NCI-H2196 treated with DMSO at 0.1 percent for 48 hours (cell line): ENCODE measurements at regions not wholly inside any gene's neighbourhood (a gene's known extent, or its start where the extent isn't known, plus 50 kb on each side); places are given as distances from the start of the nearest gene placed in this dataset.
"Not testable (repeated sequence)": the region's sequence is repeated elsewhere in the genome, so short reads cannot be mapped to it uniquely, and the experiment has no call there.

Experiments used
- DNase-seq: peaks from one replicate; lab custom pipeline; 2025; ENCODE audit not compliant: unreplicated experiment; lab: John Stamatoyannopoulos, UW

- no peak for DNase-seq
These were observed 601.4 kb upstream of the ACTRT1 start for GRCh38 chrX:128653524-128654060.

- no peak for DNase-seq
These were observed 598.1 kb upstream of the ACTRT1 start for GRCh38 chrX:128650326-128650725.

DNA sequence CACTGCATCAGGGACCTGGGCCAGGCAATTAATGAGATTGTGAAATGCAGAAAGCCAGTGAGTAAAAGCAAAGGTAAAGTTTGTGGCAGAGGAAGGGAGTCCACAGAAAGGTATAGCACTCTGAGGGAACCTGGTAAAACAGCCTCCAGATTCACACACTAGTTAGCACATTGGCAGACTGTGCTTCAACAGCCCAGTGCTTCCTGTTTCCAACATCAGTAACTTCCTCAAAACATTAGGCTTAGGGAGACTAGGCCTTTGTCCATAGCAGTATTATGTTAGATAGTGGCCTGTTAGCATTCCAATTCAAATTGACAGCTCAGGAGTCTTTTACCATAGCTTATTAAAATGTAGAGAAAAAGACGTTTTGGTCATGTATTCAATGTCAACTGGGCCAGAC is 582.6 kb upstream of the ACTRT1 start:
- DNase-seq = no peak

DNA sequence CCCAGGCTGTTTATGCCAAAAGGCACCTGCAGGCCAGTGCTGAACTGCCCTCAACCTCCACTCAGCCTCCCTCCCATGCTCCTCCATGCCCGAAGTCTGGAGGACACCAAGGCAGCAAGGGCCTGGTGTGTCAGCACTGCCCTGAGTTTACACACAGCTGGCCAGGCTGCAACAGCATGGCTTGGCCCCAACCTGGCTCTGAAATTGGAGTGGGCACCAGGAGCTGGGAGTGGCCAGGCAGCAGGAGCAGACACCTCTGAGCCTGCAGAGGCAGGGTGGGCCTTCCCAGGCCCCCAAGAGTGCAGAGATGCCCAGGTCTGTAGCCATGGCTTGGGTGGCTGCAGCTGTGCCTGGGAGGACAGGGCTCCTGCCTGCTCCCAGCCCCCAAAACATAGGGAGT is 571.2 kb upstream of the ACTRT1 start:
- DNase-seq = no peak

DNA sequence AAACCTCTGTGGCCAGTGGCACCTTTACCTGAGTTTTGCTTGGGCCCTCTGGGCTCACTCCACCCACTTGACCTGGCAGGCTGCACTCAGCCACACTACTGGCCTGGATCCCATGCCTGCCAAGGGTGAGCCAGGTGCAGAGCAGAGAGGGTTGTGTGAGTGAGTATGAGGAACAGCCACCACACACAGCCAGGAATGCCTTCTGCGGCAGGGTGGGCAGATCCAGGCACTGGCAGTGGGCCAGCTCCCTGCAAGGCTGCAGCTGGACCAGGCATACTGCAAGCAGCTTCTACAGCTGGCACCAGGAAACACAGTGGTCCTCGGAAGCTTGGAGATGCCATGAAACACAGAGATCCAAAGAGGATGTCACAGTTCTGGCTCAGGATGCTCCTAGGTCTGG is 570.1 kb upstream of the ACTRT1 start:
- DNase-seq = no peak

- no peak for DNase-seq
These were observed 567.3 kb upstream of the ACTRT1 start for GRCh38 chrX:128619490-128619889.

- DNase-seq = no peak
These were observed 564.7 kb upstream of the ACTRT1 start for GRCh38 chrX:128616933-128617332.

GRCh38 chrX:128606817-128607216 is 554.6 kb upstream of the ACTRT1 start:
- not testable (repeated sequence) for DNase-seq

DNA sequence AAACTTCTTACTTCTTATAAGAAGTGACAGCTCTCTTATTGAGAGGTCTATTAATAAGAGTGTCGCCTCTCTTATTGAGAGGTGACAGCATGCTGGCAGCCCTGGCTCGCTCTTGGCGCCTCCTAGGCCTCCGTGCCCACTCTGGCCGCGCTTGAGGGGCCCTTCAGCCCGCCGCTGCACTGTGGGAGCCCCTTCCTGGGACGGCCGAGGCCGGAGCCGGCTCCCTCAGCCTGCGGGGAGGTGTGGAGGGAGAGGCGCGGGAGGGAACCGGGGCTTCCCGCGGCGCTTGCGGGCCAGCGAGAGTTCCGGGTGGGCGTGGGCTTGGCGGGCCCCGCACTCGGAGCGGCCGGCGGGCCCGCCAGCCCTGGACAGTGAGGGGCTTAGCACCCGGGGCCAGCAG is 554.2 kb upstream of the ACTRT1 start:
- DNase-seq = not testable (repeated sequence)

DNA sequence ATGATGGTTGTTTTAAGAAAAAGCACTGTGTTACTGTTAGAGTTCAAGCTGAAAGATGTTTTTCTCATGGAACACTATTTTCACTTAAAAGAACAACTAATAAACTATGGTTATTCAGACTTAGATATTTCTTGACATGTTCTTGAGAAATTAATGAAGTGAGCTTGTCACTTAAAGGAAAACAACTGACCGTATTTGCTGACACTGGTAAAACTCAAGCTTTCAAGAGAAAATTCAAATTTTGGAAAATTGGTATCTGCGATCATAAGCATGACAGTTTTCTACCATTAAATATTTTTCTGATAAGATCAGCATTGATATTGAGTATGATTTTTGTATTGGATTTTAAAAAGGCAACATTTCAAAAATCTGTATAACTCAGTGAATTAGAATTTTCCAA is 549.5 kb upstream of the ACTRT1 start:
- no peak for DNase-seq

DNA sequence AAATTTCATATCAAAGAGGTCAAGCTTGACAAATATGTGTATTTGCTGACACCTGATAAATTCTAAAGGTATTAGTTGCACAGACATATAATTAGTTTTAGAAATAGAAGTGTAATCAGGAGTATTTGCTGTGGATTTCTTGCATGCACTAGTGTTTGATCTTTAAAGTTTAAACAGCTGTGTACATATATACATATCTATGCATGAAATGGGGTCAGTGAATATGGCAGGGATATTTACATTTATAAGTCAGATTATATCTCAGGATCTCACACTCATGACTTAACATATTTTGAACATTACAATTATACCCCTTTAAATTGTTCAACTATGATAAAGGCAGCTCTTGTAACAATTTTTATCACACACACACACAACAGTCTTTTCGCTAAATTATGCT is 547.4 kb upstream of the ACTRT1 start:
- DNase-seq = no peak

DNA sequence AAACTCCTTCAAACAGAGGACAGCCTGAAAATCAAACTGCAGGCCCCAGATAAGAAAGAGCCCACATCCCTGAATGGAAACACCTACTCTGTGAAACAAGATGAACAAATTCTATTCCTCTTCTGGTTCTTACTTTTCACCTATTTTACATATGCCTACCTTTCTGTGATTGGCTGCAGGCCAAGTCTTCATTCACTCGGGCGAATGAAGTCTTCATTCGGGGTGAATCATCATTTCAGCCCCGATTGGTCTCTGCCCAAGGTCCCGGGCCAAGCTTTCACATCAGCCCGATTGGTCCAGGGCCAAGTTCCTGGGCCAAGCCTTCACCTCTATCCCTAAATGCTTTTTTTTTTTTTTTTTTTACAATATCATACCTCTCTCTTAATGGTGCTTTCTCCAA is 529.8 kb upstream of the ACTRT1 start:
- DNase-seq = no peak

GRCh38 chrX:128581615-128582014 is 529.4 kb upstream of the ACTRT1 start:
- DNase-seq = no peak

DNA sequence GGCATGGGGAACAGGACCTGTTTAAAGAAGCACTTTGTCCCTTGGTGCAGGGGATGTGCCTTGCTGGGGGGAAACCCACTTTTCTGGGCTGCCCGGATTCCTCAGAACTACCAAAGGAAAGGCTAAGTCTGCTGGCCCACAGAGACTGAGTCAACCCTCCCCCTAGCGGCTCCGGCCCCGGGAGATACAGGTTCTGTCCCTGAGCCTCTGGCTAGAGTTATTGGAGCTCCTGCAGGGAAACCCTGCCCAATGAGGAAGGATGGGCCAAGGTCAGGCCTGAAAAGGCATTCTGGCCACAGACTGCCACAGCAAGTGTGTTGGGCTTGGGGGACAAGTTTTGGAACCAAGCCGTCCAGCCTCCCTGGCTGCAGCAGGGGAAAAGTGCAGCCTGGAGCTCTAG is 490.9 kb upstream of the ACTRT1 start:
- DNase-seq = no peak

GRCh38 chrX:128518508-128518907 is 466.3 kb upstream of the ACTRT1 start:
- peak; percentile 0 for DNase-seq

- no peak for DNase-seq
These were observed 465.5 kb upstream of the ACTRT1 start for GRCh38 chrX:128517691-128518090.

- DNase-seq = no peak
These were observed 452.3 kb upstream of the ACTRT1 start for GRCh38 chrX:128504496-128504895.

- no peak for DNase-seq
These were observed 411.9 kb upstream of the ACTRT1 start for GRCh38 chrX:128464116-128464515.

DNA sequence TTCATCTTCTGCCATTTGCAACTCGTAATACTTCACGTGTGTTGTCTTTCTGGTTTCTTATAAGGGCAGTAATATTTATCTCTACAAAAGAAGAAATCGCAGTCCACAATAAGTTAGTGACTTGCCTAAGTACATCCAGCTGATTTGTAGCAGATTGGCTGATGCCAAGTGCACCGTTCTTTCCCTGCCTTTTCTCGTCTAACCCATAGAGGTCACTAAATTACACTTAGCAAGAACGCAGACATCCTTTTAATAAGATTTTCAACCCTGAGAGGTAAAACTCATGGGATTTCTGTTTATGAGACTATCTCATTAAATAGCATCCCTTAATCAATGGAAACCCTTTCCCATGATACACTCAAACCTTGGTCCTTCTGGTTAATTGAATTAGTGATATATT is 408.6 kb upstream of the ACTRT1 start:
- DNase-seq = no peak

DNA sequence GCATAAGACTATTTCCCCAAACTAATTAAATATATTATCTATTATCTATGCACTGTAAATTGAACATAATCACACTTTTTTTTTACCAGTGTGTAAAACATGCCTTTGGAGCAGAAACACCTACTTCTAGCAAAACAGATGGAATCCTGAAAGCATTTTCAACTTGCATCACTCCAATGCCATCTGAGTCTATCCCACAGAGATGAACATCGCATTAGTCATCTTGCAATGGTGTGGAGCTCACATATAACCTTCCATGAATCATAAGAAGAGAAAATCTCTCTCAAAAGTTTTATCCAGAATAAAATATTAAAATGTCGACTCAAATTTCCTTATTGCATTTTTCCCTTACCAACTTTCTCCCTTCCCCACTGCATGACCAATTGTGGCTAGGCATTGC is 406.7 kb upstream of the ACTRT1 start:
- no peak for DNase-seq

GRCh38 chrX:128457674-128458073 is 405.5 kb upstream of the ACTRT1 start:
- no peak for DNase-seq

- DNase-seq = no peak
These were observed 387.0 kb upstream of the ACTRT1 start for GRCh38 chrX:128439159-128439558.

DNA sequence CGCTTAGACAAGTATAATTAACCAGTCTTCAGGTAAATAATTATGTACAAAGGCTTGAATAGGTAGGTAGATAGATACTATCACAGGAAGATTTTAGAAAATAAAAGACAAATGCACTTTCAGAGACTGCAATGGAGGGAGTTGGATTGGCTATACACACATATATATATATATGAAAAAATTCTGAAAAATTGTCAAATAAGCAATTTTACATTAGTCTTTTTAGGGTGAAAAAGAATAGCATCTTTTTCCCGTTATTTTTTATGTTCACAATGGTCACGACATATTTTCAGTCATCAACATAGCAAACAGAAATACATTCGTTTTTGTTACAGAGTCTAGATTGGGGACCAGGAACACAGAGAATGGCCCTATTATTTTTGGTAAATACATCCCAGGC is 385.9 kb upstream of the ACTRT1 start:
- DNase-seq = no peak
